Superior temporal gyrus (tissue), 1 donor: ENCODE measurements at regions not wholly inside any gene's neighbourhood (a gene's known extent, or its start where the extent isn't known, plus 50 kb on each side); places are given as distances from the start of the nearest gene placed in this dataset.

Source experiments
- DNase-seq: peaks from one replicate; pipeline ENCODE4 v3.0.0-alpha.2; 2016; ENCODE audit errors: extremely low spot score

DNA sequence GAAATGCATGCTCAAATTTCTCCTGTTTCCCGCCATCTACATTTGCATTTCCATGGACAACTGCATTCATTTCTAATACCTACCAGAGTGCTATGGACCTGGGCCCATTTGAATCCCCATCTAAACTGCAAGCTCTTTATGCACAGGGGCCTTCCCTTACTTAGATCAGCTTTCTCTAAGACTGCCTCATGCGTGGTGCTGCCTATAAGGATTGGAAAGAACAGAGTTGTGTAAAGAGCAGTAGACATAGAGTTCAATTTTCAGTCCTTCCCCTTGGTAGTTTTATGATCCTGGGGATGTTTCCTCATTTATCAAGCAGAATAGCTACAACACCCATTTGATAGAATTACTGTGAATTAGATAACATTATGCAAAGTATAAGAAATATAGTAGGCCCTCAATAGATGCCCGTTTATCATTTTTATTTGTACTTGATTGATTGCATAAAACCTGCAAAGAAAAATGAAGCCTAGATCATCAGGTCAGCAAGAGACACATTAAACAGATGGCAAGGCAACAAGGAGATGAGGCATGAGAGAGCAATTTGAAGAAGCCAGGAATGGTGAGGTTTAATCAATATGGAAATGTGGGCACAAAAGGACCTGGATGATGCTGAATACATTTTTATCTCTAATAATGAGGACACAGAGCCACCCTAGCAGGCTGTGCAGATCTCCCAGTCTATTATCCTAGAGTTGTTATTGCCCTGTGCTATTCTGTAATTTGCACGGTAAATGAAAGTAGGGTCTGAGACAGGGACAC lies 359.7 kb downstream of the FAM181B start:
- DNase-seq = no peak

DNA sequence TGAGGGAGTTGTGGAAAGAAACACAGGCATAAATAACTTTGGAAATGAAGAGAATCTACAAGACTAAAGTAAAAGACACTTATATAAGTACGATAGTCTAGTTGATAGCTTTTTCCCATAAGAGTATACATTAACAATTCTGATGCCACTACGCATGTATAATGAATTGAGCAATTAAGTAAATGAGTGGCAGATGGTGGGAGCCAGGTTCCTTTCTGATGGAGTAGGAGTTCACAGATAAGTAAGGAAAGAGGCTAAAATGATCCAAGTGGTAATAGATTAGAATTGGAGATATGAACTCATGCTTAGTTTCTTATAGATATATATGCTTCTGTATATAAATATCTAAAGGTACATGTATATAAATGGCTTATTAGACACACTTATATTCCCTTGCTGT lies 368.3 kb downstream of the FAM181B start:
- DNase-seq = no peak

DNA sequence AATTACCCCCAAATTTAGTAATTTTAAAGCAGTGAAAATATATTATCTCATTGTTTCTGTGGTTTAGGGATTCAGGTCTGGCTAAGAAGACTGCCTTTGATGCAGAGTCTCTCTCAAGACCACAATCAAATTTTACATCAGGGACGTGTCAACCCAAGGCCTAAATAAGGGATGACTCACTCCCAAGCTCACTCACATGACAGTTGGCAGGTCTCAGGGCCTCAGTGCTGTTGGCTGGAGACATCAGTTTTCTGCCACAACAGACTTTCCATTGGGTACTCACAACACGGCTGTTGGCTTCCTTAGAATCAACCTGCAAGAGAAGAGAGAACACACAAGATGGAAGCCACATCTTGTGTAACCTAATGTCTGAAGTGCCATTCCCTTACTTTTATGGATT lies 377.3 kb downstream of the FAM181B start:
- DNase-seq = no peak

GRCh38 chr11:82355313-82355823 lies 378.3 kb downstream of the FAM181B start:
- DNase-seq = no peak

DNA sequence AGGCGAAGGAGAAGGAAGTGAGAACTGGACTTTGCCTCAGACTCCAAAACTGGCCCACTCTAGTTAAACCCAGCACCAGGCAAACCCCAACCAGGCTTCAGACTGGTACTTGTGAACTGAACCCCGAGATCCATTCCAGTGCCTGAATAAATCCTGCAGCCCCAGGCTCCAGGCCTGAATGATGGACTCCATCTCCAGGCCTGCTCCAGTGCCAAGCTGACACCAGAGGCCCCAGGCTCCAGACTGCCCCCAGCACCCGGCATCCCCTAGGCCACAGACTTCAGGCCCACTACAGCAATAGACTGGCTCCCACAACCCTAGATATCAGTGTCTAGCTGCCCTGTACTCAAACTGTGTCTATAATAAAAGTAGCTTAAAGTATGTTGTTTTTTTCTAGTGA lies 406.8 kb downstream of the FAM181B start:
- no peak for DNase-seq

GRCh38 chr11:82321206-82321605 lies 412.5 kb downstream of the FAM181B start:
- DNase-seq = no peak

GRCh38 chr11:82315093-82315492 lies 418.6 kb downstream of the FAM181B start:
- no peak for DNase-seq

GRCh38 chr11:82308979-82309378 lies 424.7 kb downstream of the FAM181B start:
- no peak for DNase-seq

DNA sequence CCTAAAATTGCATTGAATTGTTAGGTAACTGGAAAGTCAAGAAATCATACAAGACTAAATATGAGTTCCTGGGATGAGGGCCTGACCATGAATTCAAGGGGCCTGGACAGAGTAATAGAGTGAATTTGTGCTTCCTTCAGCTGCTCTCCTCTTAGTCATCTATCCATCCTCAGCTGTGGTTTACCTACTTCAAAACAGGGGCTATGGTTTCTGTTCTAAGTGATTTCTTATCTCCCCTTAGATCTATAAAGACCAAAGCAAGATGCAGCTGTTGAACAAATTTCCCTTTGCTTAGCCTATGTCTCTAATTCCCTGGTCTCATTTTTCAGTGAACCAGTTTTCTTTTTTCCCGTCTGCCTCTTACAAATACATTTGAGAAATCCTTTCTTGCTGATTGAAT lies 428.5 kb downstream of the FAM181B start:
- DNase-seq = no peak

- no peak for DNase-seq
Measured at GRCh38 chr11:82303671-82304070, 430.0 kb downstream of the FAM181B start.

GRCh38 chr11:82288471-82288870 lies 445.2 kb downstream of the FAM181B start:
- peak; percentile 21 for DNase-seq

GRCh38 chr11:82270870-82271269 lies 462.8 kb downstream of the FAM181B start:
- DNase-seq = no peak

GRCh38 chr11:82268627-82269026 lies 465.0 kb downstream of the FAM181B start:
- no peak for DNase-seq

GRCh38 chr11:82267186-82267585 lies 466.5 kb downstream of the FAM181B start:
- no peak for DNase-seq

DNA sequence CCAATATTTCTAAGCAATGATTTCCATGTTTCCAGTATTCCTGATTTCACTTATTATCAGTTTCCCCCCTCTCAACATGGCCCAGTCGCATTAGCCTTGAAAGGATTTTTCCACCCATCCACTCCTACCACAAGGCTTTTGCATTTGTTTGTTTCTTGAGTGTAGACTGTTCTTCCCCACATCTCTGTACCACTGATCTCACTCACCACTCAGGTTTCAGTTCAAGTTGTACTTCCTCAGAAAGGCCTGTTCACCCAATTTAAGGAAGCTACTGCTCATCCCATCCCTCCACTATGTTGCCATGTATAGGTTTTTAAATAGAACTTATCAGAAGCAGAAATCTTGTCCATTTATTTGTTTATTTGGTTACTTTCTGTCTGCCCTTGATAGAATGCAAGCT lies 472.3 kb downstream of the FAM181B start:
- no peak for DNase-seq

DNA sequence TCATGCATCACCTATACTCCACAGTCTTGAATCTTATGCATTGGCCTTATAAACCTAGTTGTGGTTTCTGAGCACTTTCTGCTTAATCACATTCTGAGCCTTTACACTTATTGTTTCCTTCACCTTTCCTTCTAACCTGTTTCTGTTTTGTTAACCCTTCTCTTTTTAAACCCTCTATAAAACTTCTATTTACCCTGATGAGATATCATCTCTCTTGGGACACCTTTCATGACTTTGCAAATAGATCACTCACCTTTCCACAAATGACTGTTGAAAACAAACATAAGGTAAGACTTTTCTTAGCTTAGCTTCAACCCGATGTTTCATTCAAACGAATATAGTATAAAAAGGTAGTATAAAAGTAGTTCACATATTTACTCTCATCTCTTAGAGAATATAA lies 483.6 kb downstream of the FAM181B start:
- DNase-seq = no peak

GRCh38 chr11:82246926-82247325 lies 486.7 kb downstream of the FAM181B start:
- no peak for DNase-seq

DNA sequence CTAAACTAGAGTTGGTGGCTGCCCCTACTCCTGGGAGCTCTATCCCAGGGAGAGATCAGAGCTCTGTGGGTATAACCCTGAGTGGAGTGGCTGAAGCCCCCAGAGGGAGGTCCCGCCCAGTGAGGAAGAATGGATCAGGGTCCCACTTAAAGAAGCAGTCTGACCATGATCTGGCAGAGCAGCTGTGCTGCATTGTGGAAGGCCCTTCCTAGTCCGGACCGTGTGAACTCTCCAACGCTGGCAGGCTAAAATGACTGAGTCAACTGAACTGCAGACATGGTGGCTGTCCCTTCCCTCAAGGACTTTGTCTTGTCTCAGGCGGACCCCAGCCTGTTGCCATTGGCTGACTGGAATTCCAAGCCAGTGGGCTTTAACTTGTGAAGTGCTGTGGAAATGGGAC lies 494.2 kb downstream of the FAM181B start:
- DNase-seq = no peak

DNA sequence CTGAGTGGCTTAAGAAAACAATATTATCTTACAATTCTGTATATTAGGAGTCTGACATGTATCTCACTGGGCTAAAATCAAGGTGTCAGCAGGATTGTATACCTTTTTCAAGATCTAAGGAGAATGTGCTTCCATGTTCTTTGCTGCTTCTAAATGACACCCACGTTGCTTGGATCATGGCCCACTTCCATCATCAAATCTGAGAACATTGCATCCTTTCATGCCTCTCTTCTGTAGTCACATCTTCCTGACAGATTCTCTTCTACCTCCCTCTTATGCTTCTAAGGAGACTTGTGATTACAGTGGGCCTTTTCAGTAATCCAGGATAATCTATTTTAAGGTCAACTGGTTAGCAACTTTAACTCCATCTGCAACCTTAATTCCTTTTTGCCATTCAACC lies 499.4 kb downstream of the FAM181B start:
- peak; percentile 54 for DNase-seq

DNA sequence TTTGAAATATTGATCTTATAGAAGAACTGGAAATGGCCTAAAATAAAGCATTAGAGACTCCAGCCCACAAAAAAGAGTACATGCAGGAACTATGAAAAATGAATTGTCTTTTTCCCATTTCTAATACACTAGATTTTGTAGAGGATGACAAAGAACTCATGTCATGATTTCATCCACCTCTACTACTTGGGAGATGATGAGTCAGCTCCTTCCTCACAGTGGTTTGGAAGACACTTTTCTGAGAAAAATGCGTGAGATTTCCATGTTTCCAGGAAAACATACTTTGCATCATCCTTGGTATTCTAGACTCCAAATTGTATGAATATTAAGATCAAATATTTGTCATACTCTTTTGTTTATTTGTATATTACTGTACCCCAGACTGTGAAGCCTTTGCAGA lies 500.5 kb downstream of the FAM181B start:
- no peak for DNase-seq

DNA sequence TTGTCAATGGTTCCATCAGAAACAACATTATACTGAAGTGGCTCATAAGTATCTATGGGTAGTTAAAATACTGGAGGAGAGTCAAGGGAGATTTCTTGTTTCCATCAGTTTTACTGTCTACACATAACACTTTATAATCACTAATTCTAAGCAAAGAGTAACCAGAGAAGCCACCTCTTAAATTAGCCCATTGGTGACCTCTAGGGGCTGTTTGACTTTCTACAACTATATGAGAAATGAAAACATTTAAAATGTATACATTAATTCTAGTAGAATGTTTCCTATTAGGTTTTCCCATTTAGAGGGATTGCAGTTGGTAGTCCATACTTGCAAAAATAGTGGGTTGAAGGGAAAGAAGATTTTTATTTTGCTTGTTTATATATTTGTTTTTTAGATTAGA lies 504.3 kb downstream of the FAM181B start:
- peak; percentile 49 for DNase-seq

- no peak for DNase-seq
Measured at GRCh38 chr11:82225930-82226329, 507.7 kb downstream of the FAM181B start.

DNA sequence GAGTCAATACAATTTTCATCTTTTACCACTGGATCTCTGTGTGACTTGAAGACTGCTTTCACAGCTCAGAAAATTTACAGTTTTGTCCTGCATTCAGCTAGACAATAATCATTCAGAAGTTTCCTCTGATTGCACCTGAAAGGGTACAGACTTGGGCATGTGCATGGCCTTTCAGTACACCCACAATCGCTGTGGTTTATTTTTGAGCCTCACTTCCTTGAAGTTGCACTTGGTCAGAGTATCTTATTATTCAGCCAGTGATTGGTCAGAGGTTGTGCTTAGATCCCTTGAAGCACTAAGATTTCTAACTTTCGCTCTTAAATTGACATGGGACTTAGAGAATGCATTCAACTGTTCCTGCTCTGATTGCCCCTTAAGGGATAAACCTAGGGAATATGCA lies 508.2 kb downstream of the FAM181B start:
- DNase-seq = no peak
